H9 (cell line): ENCODE measurements at regions not wholly inside any gene's neighbourhood (a gene's known extent, or its start where the extent isn't known, plus 50 kb on each side); places are given as distances from the start of the nearest gene placed in this dataset.

Experiments used
- DNase-seq: peaks from one replicate; pipeline ENCODE4 v3.0.0-alpha.2; 2017
- H2AFZ ChIP-seq: one replicate; pipeline ENCODE4 v1.6.1; 2013; ENCODE audit warnings: mild to moderate bottlenecking, low read length, control low read depth, moderate library complexity
- H2AK5ac ChIP-seq: 2 replicates; pipeline ENCODE4 v1.6.1; 2013; ENCODE audit warnings: low read length, control low read depth, mixed read lengths; ENCODE audit not compliant: insufficient read length
- H2BK120ac ChIP-seq: one replicate; pipeline ENCODE4 v1.6.1; 2013; ENCODE audit warnings: low read depth, mild to moderate bottlenecking, low read length, control low read depth, inconsistent platforms; ENCODE audit not compliant: poor library complexity, severe bottlenecking
- H2BK12ac ChIP-seq: 2 replicates; pipeline ENCODE4 v1.6.1; 2013; ENCODE audit warnings: low read length, control low read depth, mixed read lengths, low read depth; ENCODE audit not compliant: insufficient read length
- H2BK15ac ChIP-seq: 2 replicates; pipeline ENCODE4 v1.6.1; 2013; ENCODE audit warnings: low read depth, low read length, control low read depth
- H2BK20ac ChIP-seq: one replicate; pipeline ENCODE4 v1.6.1; 2013; ENCODE audit warnings: low read depth, mild to moderate bottlenecking, low read length, control low read depth, inconsistent platforms; ENCODE audit not compliant: poor library complexity, severe bottlenecking
- H2BK5ac ChIP-seq: 2 replicates; pipeline ENCODE4 v1.6.1; 2013; ENCODE audit warnings: low read length, control low read depth, mixed read lengths; ENCODE audit not compliant: insufficient read length
- H3K14ac ChIP-seq: 2 replicates; pipeline ENCODE4 v1.6.1; 2013; ENCODE audit warnings: low read length, control low read depth; ENCODE audit not compliant: insufficient read depth
- H3K18ac ChIP-seq: 2 replicates; pipeline ENCODE4 v1.6.1; 2013; ENCODE audit warnings: low read depth, mild to moderate bottlenecking, mixed read lengths, low read length, control low read depth; ENCODE audit not compliant: insufficient read length
- H3K23ac ChIP-seq: 2 replicates; pipeline ENCODE4 v1.6.1; 2013; ENCODE audit warnings: low read length, control low read depth, mixed read lengths, low read depth; ENCODE audit not compliant: insufficient read length
- H3K23me2 ChIP-seq: 2 replicates; pipeline ENCODE4 v1.6.1; 2013; ENCODE audit warnings: low read depth, mild to moderate bottlenecking, mixed read lengths, low read length, control low read depth; ENCODE audit not compliant: insufficient read length, poor library complexity, severe bottlenecking
- H3K27ac ChIP-seq: 2 replicates; pipeline ENCODE4 v1.5.1; 2013; ENCODE audit warnings: low read length, control low read depth, mixed read lengths, low read depth; ENCODE audit not compliant: insufficient read length
- H3K27me3 ChIP-seq: 2 replicates; pipeline ENCODE4 v1.6.1; 2013; ENCODE audit warnings: low read length, control low read depth, inconsistent platforms; ENCODE audit not compliant: insufficient read depth
- H3K4ac ChIP-seq: 2 replicates; pipeline ENCODE4 v1.6.1; 2013; ENCODE audit warnings: low read depth, mild to moderate bottlenecking, control low read depth, inconsistent platforms, low read length, moderate library complexity
- H3K4me1 ChIP-seq: 2 replicates; pipeline ENCODE4 v1.6.1; 2013; ENCODE audit warnings: low read length, control low read depth, inconsistent platforms; ENCODE audit not compliant: insufficient read depth
- H3K4me2 ChIP-seq: 2 replicates; pipeline ENCODE4 v1.6.1; 2013; ENCODE audit warnings: low read length, control low read depth, mixed read lengths; ENCODE audit not compliant: insufficient read length, insufficient read depth
- H3K56ac ChIP-seq: 2 replicates; pipeline ENCODE4 v1.6.1; 2013; ENCODE audit warnings: low read depth, mild to moderate bottlenecking, mixed read lengths, low read length, control low read depth; ENCODE audit not compliant: insufficient read length
- H3K79me1 ChIP-seq: 2 replicates; pipeline ENCODE4 v1.6.1; 2013; ENCODE audit warnings: low read depth, mild to moderate bottlenecking, moderate library complexity, low read length, control low read depth, inconsistent platforms; ENCODE audit not compliant: insufficient read depth, poor library complexity, severe bottlenecking
- H3K79me2 ChIP-seq: 2 replicates; pipeline ENCODE4 v1.6.1; 2013; ENCODE audit warnings: low read length, control low read depth, inconsistent platforms; ENCODE audit not compliant: insufficient read depth
- H3K9ac ChIP-seq: 2 replicates; pipeline ENCODE4 v1.6.1; 2013; ENCODE audit warnings: low read length, control low read depth, mixed read lengths; ENCODE audit not compliant: insufficient read length; ENCODE audit errors: extremely low read depth
- H3K9me3 ChIP-seq: one replicate; pipeline ENCODE4 v1.6.1; 2013; ENCODE audit warnings: low read depth, low read length, inconsistent platforms; ENCODE audit not compliant: control insufficient read depth
- H3T11ph ChIP-seq: one replicate; pipeline ENCODE4 v1.6.1; 2013; ENCODE audit warnings: mild to moderate bottlenecking, low read length, control low read depth, inconsistent platforms
- H4K20me1 ChIP-seq: one replicate; pipeline ENCODE4 v1.6.1; 2013; ENCODE audit not compliant: control insufficient read depth, insufficient read length, insufficient read depth
- H4K5ac ChIP-seq: 2 replicates; pipeline ENCODE4 v1.6.1; 2013; ENCODE audit warnings: low read depth, mild to moderate bottlenecking, mixed read lengths, low read length, control low read depth; ENCODE audit not compliant: insufficient read length
- H4K8ac ChIP-seq: replicated peaks from 2 replicates; pipeline ENCODE4 v1.6.1; 2013; ENCODE audit warnings: low read length, control low read depth, mixed read lengths, low read depth; ENCODE audit not compliant: insufficient read length
- H4K91ac ChIP-seq: 2 replicates; pipeline ENCODE4 v1.6.1; 2013; ENCODE audit warnings: low read depth, mild to moderate bottlenecking, moderate library complexity, mixed read lengths, low read length, control low read depth; ENCODE audit not compliant: insufficient read length
- H3K27ac Mint-ChIP-seq, 3 experiments: 2 replicates in 2 of 3; 3 replicates in 1 of 3; pipeline ENCODE4 v1.8.0; 2020 to 2021; ENCODE audit warnings: mixed read lengths in 3 of 3, mild to moderate bottlenecking in 1 of 3, moderate library complexity in 1 of 3
- H3K27me3 Mint-ChIP-seq: 2 replicates; pipeline ENCODE4 v1.8.0; 2021; ENCODE audit warnings: low read depth, mild to moderate bottlenecking, moderate library complexity, mixed read lengths
- H3K36me3 Mint-ChIP-seq, 3 experiments: 2 replicates in 2 of 3; 3 replicates in 1 of 3; pipeline ENCODE4 v1.8.0; 2020 to 2021; ENCODE audit warnings: low read depth in 3 of 3, mixed read lengths in 3 of 3; ENCODE audit not compliant: insufficient read depth in 1 of 3
- H3K4me1 Mint-ChIP-seq, 2 experiments: 2 replicates each; pipeline ENCODE4 v1.8.0; 2020; ENCODE audit warnings: mixed read lengths in 2 of 2
- H3K4me3 Mint-ChIP-seq, 2 experiments: 2 replicates in 1 of 2; 3 replicates in 1 of 2; pipeline ENCODE4 v1.8.0; 2020 to 2021; ENCODE audit warnings: mild to moderate bottlenecking in 2 of 2, mixed read lengths in 2 of 2, moderate library complexity in 1 of 2
- H3K9me3 Mint-ChIP-seq, 2 experiments: 2 replicates in 1 of 2; 3 replicates in 1 of 2; pipeline ENCODE4 v1.8.0; 2020; ENCODE audit warnings: mild to moderate bottlenecking in 2 of 2, mixed read lengths in 2 of 2, moderate library complexity in 1 of 2
- WGBS: extraction: QIAGEN DNeasy Blood & Tissue Kit; methylation state at CpG from one replicate; pipeline ENCODE4 v1.1.7; 2013; ENCODE audit warnings: missing lambda C conversion rate, low lambda C conversion rate, mixed read lengths; ENCODE audit not compliant: insufficient read length; ENCODE audit errors: extremely low coverage; 5-methylcytosine and 5-hydroxymethylcytosine counted together
- TF ChIP-seq, protein P1 (sequence below): fragments of 200-600 bp; sonication (generic); conservative IDR thresholded peaks from 3 replicates; pipeline ENCODE4 v1.8.0; 2021; ENCODE audit warnings: antibody characterized with exemption, mild to moderate bottlenecking

- Histone ChIP-seq H3K79me2 (no peaks in the 10 kb centered on the region), H3K23ac (no peak overlapping the region), H4K8ac (no peak overlapping the region), H2BK20ac (no peak overlapping the region), H3K9me3 (no peaks in the 10 kb centered on the region), H2BK120ac (no peak overlapping the region), H2BK5ac (no peak overlapping the region), H3K4ac (no peak overlapping the region), H2BK12ac (no peak overlapping the region), H3T11ph (no peak overlapping the region), H3K27me3 (no peaks in the 10 kb centered on the region), H3K56ac (no peak overlapping the region), H3K4me2 (no peak overlapping the region), H4K5ac (no peak overlapping the region), H2AK5ac (no peak overlapping the region), H3K23me2 (no peaks in the 10 kb centered on the region), H3K27ac (no peak overlapping the region), H2BK15ac (no peak overlapping the region), H3K9ac (no peak overlapping the region), H2AFZ (no peak overlapping the region), H4K20me1 (no peaks in the 10 kb centered on the region), H4K91ac (no peak overlapping the region), H3K4me1 (no peaks in the 10 kb centered on the region), H3K14ac (no peak overlapping the region), H3K79me1 (no peaks in the 10 kb centered on the region), H3K18ac (no peak overlapping the region)
- TF ChIP-seq, protein P1, sequence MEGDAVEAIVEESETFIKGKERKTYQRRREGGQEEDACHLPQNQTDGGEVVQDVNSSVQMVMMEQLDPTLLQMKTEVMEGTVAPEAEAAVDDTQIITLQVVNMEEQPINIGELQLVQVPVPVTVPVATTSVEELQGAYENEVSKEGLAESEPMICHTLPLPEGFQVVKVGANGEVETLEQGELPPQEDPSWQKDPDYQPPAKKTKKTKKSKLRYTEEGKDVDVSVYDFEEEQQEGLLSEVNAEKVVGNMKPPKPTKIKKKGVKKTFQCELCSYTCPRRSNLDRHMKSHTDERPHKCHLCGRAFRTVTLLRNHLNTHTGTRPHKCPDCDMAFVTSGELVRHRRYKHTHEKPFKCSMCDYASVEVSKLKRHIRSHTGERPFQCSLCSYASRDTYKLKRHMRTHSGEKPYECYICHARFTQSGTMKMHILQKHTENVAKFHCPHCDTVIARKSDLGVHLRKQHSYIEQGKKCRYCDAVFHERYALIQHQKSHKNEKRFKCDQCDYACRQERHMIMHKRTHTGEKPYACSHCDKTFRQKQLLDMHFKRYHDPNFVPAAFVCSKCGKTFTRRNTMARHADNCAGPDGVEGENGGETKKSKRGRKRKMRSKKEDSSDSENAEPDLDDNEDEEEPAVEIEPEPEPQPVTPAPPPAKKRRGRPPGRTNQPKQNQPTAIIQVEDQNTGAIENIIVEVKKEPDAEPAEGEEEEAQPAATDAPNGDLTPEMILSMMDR = no peak
- Mint-ChIP-seq H3K36me3 (no peaks in the 10 kb centered on the region), H3K27ac (no peak overlapping the region), H3K9me3 (peaks cover 0 to 4% of the 10 kb centered on the region in 2 experiments; a peak in 2 of 5 replicates), H3K4me1 (no peaks in the 10 kb centered on the region), H3K4me3 (no peak overlapping the region), H3K27me3 (no peaks in the 10 kb centered on the region)
- DNase-seq = no peak
- no CpG with 5 or more reads among the region's 3 CpGs for WGBS
Measured at GRCh38 chr2:12658310-12658945, 58.3 kb upstream of the TRIB2 start.
